Breast epithelium (tissue), 3 donors: ENCODE measurements at regions not wholly inside any gene's neighbourhood (a gene's known extent, or its start where the extent isn't known, plus 50 kb on each side); places are given as distances from the start of the nearest gene placed in this dataset.

Source experiments
- CTCF ChIP-seq, 3 donors: fragments of 450-650 bp; IDR thresholded peaks; one replicate each; pipeline ENCODE4 v1.5.1; 2016 to 2017; ENCODE audit warnings: antibody characterized with exemption in 3 of 3, mild to moderate bottlenecking in 3 of 3, moderate library complexity in 3 of 3
- POLR2A ChIP-seq: fragments of 450-650 bp; IDR thresholded peaks from one replicate; pipeline ENCODE4 v1.6.1; 2016; ENCODE audit warnings: antibody characterized with exemption, mild to moderate bottlenecking, moderate library complexity

DNA sequence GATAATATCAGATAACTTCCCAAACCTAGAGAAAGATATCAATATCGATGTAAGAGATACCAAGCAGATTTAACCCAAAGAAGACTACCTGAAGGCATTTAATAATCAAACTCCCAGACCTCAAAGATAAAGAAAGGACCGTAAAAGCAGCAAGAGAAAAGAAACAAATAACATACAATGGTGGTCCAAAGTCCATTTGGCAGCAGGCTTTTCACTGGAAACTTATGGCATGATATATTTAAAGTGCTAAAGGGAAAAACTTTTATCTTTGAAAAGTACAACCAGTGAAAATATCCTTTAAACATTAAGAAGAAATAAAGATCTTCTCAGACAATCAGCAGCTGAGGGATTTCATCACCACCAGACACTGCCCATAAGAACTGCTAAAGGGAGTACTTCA lies 812.7 kb upstream of the ADAMTS5 start:
- TF ChIP-seq CTCF (IDR thresholded peaks at IDR 0.05) (no peak), POLR2A (no peak)
